RKO (cell line): ENCODE measurements at regions not wholly inside any gene's neighbourhood (a gene's known extent, or its start where the extent isn't known, plus 50 kb on each side); places are given as distances from the start of the nearest gene placed in this dataset.

Source experiments
- DNase-seq: peaks from one replicate; pipeline ENCODE4 v3.0.0-alpha.2; 2016; ENCODE audit warnings: low spot score

DNA sequence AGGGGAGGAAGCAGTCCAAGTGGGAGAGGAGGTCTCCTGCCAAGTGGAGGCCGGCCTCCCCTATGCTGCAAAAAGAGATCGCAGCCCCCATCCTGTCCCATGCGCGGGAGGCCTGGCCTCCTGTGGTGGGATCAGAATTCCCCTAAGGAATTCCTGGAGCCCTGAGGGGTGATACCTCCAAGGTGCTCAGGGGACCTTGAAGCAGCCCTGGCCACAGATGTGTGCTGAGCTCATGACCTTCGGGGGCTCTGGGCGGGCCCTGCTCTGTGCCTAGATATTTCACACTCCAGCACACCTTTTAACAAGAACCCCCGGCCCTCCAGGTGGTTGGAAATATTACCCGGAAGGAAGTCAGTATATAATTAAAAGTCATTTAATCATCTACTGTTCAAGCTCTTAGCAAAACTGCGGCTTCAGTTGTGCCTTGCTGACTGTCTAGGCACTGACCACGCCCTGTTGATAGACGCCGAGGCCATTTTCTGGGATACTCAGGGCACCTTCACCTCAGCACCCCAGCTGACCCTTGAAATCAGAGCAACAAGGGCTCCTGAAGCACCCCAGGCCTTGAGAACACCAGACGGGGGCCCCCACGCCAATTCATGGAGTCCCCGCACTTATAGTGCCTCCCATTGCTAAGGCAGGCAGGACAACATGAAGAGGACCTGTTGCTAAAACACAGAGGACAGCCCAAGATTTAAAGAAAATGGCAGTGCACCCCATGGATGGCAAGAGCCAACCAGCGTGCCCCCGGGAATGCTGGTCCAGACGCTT lies 119.1 kb downstream of the NDUFA10 start:
- no peak for DNase-seq

DNA sequence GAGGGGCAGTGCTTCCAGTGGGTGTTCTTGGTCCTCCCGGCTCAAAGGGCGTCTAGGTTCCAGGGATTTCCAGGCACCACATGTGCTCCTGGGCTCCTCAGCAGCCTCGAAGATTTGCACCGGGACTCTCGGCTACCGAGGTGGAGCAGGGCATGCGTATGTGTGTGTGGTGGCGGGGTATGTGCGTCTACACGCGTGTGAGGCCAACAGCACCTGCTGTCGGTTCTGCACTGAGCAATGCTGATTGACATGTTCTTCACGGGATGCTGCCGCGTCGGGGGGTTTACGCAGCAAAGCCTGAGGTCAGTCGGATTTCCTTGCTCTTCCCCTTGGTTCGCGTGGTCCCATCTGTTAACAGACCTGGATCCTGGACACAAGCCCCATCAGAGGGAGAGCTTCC lies 119.8 kb downstream of the NDUFA10 start:
- DNase-seq = no peak

DNA sequence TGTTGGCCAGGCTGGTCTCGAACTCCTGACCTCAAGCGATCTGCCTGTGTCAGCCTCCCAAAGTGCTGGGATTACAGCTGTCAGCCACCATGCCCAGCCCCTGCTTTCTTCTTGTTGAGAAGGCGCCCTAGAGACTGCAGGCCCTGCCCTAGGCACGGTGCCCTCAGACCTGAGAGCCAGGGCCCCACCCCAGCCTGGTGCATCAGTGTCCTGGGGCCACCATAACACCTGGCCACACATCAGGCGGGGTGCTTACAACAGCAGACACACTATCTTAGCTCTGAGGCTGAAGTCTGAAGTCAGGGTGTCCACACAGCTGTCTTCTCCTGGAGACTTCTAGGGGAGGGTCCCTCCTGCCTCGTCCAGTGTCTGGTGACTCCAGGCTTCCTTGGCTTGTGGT lies 120.6 kb downstream of the NDUFA10 start:
- DNase-seq = no peak

DNA sequence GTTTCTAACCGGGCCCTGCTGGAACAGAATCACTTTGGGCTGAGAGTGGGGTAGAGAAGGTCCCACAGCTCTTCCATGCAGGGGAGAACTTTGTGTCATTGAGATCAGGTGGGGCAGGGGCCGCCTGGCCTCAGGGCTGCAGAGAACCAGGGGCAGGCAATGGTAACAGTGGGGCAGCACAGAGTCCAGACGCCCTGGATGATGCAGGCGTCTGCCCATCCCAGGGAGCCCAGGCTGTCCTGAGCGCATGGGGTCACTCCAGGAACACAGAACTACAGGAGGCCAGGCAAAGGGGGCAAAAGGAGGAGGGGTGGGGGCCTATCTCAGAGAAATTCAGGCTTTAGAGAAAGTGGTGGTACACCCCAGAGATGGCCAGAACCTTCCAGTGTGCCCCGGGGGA lies 121.3 kb downstream of the NDUFA10 start:
- no peak for DNase-seq

DNA sequence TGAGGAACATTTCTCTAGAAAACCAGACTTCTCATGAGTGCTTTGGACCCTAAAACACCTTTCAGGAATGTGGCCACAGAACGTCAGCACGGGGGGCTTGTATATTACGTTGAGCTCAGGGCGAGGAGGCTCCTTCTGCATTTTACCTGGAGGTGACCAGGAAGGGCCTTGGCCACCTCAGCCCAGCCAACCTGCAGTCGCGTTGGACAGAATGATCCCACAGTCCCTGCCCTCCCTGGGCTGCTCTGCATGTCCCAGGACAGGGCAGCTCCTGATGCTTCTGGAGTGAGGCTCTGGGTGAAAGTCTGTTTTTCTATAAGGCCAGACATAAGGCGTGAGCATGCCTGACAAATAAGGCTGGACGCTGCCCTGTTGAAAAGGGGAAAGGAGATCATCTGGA lies 121.9 kb downstream of the NDUFA10 start:
- no peak for DNase-seq

DNA sequence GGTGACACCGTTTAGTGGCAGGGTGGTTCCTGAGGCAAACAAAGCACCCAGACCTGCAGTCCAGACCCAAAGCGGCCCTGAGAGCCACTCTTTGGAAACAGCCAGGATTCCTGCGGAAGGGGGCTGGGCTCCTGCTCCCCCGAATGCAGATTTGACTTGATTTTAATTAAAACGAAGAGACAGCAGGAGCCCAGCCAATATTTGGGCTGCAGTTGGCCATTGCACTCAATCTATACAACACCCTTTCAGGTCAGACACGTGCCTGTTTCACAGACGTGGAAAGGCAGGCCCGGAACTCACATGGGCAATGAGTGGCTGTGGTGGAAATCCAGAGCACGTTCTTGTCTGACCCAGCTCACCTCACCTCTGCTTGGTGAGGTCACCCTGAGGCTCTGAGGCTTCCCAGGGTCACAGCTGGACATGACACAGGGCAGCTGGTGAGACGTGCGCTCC lies 122.4 kb downstream of the NDUFA10 start:
- DNase-seq = no peak

DNA sequence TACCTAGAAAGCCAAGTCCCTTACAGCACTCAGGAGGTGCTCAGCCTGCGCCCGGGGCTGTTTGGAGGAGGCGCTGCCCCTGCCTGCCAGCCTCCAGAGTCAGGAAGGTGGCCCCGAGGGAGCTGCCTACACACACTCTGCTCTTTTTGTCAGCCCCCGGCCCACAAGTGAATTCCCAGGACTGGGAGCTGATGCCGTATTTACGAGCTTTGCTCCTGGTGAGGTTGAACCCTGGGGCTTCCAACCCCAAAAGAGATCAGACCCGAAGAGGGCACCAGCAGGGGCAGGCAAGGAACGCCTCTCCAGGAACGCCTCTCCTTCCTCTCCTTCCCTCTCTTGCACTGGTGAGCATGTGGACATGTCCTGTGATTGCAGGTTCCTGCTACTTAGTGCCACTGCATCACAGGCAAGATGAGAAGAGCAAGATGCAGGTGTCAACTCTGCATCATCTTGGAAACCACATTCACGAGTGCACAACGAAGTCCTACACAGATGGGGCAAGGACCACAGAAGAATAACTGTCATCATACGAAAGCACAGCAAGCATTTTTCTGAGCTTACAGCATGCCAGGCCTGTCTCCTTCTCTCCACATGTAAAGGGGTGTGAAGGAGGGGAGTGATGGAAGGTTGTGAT lies 126.7 kb downstream of the NDUFA10 start:
- DNase-seq = no peak

DNA sequence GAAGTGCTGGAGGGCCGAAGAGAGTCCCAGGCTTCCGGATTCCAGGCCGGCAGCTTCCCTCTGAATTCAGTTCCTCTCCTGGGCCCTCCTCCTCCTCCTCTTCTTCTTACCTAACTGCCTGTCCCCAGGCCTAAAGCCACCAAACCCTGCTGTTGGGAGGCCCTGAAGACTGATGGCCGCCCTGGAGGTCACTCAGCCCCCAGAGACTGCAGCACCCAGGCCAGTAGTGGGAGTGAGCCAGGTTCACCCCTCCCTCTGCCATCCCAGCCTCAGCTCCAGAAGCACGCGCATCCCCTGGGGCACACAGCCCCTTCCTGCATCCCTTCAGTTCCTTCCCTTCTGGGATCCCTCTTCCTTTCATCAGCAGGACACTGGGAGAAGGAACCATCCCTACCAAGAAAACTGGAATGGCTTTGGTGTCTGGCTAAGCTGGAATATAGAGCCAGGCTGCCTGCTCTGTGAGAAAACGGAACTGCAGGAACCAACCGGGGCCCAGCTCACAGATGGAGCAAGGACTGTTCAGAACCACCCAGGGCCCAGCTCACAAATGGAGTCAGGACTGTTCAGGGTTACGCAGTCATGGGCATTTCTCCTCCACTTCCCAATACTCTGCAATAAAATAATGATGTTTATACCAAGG lies 127.4 kb downstream of the NDUFA10 start:
- no peak for DNase-seq

DNA sequence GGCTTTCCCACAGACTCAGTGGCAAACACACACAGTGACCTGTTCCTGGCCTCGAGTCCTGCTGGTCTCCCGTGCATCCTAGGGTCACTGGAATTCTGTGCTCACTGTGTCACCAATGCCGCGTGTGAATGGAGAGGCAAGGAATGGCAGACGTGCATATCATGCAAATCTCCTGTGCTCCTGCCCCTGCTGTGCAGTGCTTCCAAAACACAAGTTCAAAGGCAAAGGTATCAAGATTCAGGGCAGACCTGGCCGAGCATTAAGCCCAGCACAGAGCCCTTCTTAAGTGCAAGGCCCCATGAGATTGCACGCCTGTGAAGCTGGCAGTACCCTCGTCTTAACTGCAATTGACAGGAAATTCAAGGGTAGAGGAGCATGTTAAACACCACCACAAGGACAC lies 129.1 kb downstream of the NDUFA10 start:
- no peak for DNase-seq

DNA sequence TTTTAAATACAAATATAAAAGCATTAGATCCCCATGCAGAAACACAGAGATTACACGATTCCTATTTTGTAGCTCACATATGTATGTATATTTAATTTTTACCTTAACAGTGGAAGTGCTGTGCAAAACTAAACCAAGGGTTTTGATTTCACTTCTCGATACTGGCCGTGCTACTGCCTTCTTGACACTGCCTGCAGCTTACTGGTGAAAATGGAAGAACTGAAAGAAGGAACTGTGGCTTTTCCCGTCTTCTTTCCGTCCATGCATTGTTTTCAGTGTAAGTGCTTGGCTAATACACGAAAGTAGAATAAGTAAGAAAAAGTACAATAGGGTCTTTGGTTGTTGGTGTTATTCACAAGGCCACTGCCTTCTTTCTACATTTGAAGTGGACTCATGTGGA lies 129.5 kb downstream of the NDUFA10 start:
- DNase-seq = no peak

DNA sequence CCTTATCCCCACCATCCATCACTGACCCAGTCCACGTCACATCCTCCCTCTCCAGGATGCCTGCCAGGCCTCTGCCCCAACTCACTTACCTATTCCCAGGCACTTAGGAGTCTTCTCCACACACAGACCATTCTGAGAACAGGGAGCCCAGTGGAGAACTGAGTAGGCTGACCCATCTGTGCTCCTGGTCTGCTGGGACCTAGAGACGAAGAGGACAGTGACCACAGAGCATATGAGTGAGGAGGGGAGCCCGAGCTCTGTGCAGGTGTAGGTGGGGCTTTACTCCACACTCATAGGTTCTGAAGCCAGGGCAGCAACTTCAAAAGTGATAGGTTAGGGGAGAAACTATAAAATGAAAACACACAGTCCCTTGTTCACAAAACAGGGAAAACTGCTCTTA lies 130.0 kb downstream of the NDUFA10 start:
- DNase-seq = no peak

DNA sequence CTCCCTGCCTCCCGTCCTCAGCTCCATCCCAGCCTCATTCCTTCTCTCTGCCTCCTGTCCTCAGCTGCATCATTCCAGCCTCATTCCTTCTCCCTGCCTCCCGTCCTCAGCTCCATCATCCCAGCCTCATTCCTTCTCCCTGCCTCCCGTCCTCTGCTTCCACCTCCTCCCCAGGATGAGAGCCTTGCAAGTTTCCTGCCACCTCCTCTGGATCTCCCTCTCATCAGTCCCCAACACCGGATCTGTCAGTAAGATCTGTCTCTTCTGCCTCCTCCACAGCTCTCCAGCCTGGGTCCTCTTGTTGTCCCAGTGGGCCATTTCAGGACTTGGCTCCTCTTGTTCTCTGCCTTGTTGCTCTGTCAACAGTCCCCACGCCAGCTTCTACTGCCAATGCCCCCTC lies 130.9 kb downstream of the NDUFA10 start:
- DNase-seq = no peak

DNA sequence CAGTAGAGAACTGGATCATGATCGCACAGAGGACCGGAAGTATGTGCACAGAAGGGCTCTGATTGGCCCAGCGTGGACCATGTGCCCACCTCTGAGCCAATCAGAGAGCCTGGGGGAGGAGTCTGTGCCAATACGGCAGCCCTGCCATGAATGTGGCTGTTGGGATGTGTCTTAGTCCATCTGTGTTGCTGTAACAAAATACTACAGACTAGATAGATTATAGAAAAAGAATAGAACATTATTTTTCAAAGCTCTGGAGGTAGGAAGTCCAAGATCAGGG lies 132.0 kb downstream of the NDUFA10 start:
- DNase-seq = no peak

DNA sequence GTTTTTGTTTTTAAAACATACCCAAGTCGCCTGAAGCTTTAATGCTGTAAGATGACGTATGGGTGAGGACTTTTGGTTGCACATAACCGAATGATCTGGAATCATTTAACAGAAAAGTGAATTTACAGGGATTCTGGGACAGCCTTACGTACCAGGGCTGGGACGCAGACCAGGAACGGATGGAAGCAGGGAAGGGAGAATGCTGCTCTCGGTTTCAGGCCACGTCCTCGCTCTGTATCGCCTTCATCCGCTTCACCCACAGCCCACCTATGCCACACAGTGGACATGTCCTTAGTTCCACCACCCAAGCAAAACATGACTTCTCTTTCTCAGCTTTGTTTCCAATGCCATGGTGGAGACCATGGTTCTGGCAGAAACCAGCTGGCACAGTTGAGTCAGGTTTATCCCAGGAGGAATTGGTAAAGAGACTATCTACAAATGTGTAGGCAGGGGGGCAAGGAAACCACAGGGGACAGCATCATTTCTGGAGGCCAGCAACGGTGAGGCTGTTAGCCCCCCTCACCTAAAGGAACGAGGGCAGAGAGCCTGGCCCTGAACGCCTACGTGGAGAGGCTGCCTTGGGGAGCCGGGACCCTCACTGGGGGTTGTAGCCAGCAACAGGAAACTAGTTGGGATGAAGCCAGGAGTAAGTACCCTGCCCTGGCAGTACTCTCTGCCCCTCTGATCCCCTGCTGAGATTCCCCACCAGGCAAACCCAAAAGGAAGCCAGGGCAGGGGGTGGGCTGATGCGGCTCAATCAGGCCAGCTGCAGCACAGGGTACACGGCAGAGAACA lies 132.5 kb downstream of the NDUFA10 start:
- no peak for DNase-seq

DNA sequence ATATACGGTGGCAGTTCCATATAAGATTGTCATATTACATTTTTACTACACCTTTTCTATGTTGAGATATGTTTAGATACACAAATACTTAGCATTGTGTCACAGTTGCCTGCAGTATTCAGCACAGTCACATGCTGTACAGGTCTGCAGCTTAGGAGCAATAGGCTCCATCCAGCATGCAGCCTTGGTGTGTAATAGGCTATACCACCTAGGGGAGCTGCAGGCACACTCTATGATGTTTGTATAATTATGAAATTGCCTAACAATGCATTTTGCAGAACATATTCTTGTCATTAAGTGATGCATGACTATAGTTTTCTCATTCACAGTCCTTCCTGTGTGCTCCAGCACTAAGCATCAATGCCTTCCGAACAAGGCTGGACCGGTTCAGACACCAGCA lies 133.4 kb downstream of the NDUFA10 start:
- no peak for DNase-seq

DNA sequence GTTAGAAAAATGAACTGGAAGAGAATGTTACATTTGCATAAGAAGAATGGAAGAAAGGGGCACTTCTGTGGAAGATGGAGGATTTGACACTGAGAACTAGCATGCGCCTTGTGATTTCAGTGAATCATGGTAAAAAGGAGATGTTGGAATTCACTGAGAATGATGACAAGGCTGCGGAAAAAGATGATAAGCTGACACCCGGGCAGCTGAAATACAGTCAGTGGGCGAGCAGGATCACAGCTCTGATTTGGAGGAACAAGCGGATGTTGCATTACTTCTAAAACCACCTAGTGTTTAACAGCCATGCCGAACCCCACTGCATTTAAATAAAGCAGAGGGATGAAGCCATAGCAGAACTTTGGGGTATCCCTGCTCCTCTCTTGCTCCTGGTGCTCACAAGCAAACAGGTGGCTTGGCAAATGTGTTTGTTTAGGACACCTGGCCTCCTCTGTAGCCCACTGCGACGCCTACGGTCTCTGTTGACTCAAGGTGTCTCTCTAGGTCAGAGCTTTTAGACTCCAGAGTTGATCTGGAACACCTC lies 134.9 kb downstream of the NDUFA10 start:
- DNase-seq = no peak

DNA sequence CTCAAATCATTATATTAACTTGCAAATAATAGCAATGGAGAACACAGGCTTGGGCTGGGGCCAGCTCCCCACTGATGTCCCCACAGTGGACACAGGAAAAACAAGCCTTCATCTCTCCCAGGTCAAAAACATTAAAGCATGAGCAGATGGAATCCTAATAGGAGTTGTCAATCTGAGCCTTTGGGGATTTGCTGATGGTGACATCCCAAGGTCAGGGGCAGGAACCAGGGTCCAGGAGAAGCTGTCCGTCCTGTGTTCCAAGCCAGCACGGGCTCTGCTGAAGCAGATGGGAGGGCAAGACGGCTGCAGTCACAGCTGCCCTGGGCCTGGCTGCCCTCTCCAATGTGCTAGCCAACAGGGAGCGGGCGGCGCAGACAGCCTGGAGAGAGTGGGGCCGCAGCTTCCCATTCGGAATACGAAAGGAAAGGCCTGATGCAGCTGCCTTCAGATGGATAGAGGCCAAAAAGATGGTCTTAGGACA lies 135.5 kb downstream of the NDUFA10 start:
- DNase-seq = no peak

DNA sequence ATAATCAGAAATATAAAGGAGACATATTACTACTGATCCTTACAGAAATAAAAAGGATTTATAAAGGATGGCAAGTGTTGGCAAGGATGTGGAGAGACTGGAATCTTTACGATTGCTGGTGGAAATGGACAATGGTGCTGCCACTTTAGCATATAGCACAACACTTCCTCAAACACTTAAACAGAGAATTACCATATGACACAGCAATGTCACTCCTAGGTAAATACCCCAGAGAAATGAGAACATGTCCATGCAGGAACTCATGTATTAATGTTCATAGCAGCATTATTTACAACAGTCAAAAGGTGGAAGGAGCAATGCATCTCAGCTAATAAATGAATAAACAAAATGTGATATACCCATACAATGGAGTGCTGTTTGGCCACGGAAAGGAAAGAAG lies 137.5 kb downstream of the NDUFA10 start:
- no peak for DNase-seq

DNA sequence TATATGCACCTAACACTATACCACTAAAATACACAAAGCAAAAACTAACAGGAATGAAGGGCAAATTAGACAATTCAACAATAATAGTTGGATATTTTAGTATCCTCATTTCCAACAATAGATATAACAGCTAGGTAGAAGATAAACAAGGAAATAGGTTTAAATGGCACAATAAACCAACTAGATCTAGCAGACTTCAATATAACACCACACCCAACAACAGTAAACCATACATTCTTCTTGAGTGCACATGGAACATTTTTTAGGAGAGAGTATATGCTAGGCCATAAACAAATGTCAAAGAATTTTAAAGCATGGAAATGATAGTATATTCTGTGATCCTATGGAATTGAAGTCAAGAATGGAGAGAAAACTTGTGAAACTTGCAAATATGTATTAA lies 138.4 kb downstream of the NDUFA10 start:
- DNase-seq = no peak

DNA sequence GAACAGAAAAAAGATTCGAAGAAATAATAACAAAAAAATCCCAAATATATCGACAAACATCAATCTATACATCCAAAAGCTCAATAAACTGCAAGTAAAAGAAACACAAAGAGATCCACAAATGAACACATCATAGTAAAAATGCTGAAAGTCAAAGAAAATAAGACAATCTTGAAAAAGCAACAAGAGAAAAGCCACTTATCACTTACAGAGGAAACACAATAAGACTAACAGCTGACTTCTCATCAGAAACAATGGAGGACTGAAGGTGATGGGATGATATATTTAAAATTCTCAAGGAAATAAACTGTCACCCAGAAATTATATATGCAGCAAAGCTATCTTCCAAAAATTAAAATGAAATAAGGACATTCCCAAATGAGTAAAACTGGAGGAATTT lies 140.3 kb downstream of the NDUFA10 start:
- DNase-seq = no peak

DNA sequence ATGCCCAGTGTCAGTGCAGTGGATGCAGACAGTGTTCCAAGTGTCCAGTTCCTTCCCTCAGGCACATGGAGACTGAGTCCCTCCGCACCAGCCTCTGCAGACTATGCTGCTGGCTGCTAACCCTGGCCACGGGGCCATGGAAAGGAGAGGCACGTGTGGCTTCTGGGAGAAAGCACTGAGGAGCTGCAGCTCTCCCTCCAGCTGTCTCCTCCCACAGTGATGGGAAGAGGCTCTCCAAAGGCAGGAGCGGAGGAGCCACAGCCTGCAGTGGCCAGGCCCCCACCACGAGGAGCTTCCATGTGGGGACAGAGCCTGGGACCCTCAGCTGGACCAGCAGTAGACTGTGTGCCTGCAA lies 141.1 kb downstream of the NDUFA10 start:
- no peak for DNase-seq

DNA sequence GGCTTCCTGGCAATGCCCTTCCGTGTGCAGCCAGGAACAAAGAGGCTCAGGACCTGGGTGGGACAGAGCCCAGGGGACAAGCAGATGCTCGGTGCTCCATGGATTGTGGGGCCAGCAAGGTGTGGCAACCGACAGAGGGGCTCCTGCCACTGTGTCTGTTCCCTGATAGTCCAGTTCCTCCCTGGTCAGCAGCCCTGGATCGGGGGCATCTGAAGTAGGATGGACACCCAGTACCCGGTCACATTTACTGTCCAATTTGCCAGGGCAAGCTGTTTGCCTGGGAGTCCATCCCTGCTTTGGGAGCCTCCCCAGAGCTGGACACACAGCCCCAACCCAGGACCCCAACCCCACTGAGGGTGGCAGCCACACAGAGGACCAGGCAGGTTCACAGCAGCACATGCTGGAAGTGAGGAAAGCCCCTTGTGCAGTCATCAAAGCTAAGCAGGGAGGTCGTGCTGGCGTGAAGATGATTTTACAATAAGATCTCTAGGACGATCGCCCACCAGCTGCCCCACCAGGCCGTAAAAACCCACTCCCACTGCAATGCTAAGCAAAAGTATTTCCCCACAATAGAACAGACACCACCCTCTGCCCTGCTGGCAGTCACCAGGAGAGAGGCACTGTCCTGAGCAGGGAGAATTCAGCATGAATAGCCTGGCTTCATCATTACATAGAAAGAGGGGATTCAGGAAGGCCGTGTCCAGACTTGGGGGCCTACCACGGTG lies 141.7 kb downstream of the NDUFA10 start:
- no peak for DNase-seq
